ENCODE measurements at regions not wholly inside any gene's neighbourhood (a gene's known extent, or its start where the extent isn't known, plus 50 kb on each side); places are given as distances from the start of the nearest gene placed in this dataset.

DNA sequence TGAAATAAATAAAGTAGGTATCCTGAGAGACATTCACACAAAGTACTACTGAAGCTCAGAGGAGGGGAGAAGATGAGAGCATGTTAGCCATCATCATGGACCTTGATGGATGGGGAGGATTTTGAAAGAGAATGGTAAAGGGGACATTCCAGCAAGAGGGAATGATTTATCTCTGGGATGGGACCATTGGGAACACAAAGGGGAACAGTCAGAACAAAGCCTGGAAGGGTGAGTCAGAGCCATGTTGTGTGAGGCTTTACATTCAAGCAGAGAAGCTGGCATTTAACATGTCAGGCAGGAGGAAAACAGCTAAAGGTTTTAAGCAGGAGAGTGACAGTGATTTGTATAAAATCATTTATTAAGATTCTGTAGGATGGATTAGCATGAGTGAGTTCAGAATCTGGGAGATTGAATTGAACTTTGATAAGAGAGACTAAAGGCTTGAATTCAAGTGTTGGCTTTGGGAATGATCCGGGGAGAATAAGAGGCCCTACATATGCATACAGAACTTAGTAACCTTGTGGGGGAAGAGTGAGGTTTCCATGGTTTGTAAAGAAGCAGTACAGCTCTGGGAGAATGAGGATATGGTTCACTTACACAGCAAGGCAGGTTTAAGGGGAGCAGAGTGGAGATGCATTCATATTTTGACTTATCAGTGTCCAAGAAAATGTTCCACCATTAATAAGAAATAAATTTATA, 174.4 kb downstream of the SYT10 start:
- ChIA-PET POLR2A (no interaction called here), CTCF (ENCODE audit: low intra/inter-chr PET ratio, low total read pairs) (no interaction called here)
- Histone ChIP-seq H3K27ac (ENCODE audit: extremely low read length, insufficient read depth, low read length) (no peak overlapping the region), H3K4me2 (ENCODE audit: low read depth, low read length) (no peak overlapping the region), H4K20me1 (ENCODE audit: insufficient read depth, low read length) (no peaks in the 10 kb centered on the region), H3K4me1 (ENCODE audit: insufficient read depth, low read length) (no peaks in the 10 kb centered on the region), H3K27me3 (ENCODE audit: control insufficient read depth in 1 of 2, insufficient read depth in 2 of 2, low read length in 2 of 2) (no peaks in the 10 kb centered on the region), H2AFZ (ENCODE audit: low read length) (no peak overlapping the region), H3K36me3 (replicated peaks in 1 of 2; ENCODE audit: control insufficient read depth in 1 of 2, insufficient read depth in 2 of 2, low read length in 2 of 2) (no peaks in the 10 kb centered on the region), H3K79me2 (ENCODE audit: insufficient read depth, low read length) (no peaks in the 10 kb centered on the region), H3K9me3 (ENCODE audit: low read length) (no peaks in the 10 kb centered on the region), H3K4me3 (replicated peaks in 1 of 3; ENCODE audit: insufficient read depth in 1 of 3, low read depth in 2 of 3, low read length in 3 of 3) (no peak overlapping the region), H3K9ac (ENCODE audit: insufficient read depth, low read depth, low read length) (no peak overlapping the region)
- DNase-seq (ENCODE audit: low spot score) (no peak), FAIRE-seq (no peak), ATAC-seq (no peak)
- intact Hi-C loops (cut with micrococcal nuclease; ENCODE audit: unreplicated experiment) (no loop called here), in situ Hi-C loops (cut with HindIII; ENCODE audit: extremely low pct_ligation_motif_present, low pct_unique_long_range_greater_than_20kb) (no loop called here)
- BruUV-seq (replicated peaks): no TSS peak
- no peak for TF ChIP-seq ZNF124 (CRISPR knock-in tag; IDR thresholded peaks at IDR 0.05)
- TF ChIP-seq ZNF777 (CRISPR knock-in tag; IDR thresholded peaks at IDR 0.05): no peak
- TF ChIP-seq, protein P1, sequence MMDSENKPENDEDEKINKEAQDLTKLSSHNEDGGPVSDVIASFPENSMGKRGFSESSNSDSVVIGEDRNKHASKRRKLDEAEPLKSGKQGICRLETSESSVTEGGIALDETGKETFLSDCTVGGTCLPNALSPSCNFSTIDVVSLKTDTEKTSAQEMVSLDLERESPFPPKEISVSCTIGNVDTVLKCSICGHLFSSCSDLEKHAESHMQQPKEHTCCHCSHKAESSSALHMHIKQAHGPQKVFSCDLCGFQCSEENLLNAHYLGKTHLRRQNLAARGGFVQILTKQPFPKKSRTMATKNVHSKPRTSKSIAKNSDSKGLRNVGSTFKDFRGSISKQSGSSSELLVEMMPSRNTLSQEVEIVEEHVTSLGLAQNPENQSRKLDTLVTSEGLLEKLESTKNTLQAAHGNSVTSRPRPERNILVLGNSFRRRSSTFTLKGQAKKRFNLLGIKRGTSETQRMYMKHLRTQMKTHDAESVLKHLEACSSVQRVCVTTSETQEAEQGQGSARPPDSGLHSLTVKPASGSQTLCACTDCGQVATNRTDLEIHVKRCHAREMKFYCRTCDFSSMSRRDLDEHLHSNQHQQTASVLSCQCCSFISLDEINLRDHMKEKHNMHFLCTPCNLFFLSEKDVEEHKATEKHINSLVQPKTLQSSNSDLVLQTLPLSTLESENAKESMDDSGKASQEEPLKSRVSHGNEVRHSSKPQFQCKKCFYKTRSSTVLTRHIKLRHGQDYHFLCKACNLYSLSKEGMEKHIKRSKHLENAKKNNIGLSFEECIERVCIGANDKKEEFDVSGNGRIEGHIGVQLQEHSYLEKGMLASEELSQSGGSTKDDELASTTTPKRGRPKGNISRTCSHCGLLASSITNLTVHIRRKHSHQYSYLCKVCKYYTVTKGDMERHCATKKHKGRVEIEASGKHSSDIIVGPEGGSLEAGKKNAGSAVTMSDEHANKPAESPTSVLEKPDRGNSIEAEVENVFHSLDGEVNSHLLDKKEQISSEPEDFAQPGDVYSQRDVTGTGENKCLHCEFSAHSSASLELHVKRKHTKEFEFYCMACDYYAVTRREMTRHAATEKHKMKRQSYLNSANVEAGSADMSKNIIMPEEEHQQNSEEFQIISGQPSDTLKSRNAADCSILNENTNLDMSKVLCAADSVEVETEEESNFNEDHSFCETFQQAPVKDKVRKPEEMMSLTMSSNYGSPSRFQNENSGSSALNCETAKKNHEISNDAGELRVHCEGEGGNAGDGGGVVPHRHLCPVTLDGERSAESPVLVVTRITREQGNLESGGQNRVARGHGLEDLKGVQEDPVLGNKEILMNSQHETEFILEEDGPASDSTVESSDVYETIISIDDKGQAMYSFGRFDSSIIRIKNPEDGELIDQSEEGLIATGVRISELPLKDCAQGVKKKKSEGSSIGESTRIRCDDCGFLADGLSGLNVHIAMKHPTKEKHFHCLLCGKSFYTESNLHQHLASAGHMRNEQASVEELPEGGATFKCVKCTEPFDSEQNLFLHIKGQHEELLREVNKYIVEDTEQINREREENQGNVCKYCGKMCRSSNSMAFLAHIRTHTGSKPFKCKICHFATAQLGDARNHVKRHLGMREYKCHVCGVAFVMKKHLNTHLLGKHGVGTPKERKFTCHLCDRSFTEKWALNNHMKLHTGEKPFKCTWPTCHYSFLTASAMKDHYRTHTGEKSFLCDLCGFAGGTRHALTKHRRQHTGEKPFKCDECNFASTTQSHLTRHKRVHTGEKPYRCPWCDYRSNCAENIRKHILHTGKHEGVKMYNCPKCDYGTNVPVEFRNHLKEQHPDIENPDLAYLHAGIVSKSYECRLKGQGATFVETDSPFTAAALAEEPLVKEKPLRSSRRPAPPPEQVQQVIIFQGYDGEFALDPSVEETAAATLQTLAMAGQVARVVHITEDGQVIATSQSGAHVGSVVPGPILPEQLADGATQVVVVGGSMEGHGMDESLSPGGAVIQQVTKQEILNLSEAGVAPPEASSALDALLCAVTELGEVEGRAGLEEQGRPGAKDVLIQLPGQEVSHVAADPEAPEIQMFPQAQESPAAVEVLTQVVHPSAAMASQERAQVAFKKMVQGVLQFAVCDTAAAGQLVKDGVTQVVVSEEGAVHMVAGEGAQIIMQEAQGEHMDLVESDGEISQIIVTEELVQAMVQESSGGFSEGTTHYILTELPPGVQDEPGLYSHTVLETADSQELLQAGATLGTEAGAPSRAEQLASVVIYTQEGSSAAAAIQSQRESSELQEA (CRISPR knock-in tag; IDR thresholded peaks at IDR 0.05; ENCODE audit: not compliant biosample characterization): no peak
- no peak for TF ChIP-seq PAF1 (CRISPR knock-in tag; IDR thresholded peaks at IDR 0.05)
- TF ChIP-seq ZNF547 (CRISPR knock-in tag; IDR thresholded peaks at IDR 0.05): no peak
- no peak for TF ChIP-seq BORCS8-MEF2B (CRISPR knock-in tag; IDR thresholded peaks at IDR 0.05)
- no peak for TF ChIP-seq RXRB (CRISPR knock-in tag; IDR thresholded peaks at IDR 0.05; ENCODE audit: borderline replicate concordance)
- TF ChIP-seq DNMT1 (CRISPR knock-in tag; IDR thresholded peaks at IDR 0.05): no peak
- no peak for TF ChIP-seq BRCA1 (CRISPR knock-in tag; IDR thresholded peaks at IDR 0.05)
- TF ChIP-seq ZNF577 (CRISPR knock-in tag; IDR thresholded peaks at IDR 0.05; ENCODE audit: borderline replicate concordance, low read depth): no peak
- TF ChIP-seq, protein P2, sequence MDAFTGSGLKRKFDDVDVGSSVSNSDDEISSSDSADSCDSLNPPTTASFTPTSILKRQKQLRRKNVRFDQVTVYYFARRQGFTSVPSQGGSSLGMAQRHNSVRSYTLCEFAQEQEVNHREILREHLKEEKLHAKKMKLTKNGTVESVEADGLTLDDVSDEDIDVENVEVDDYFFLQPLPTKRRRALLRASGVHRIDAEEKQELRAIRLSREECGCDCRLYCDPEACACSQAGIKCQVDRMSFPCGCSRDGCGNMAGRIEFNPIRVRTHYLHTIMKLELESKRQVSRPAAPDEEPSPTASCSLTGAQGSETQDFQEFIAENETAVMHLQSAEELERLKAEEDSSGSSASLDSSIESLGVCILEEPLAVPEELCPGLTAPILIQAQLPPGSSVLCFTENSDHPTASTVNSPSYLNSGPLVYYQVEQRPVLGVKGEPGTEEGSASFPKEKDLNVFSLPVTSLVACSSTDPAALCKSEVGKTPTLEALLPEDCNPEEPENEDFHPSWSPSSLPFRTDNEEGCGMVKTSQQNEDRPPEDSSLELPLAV (CRISPR knock-in tag; conservative IDR thresholded peaks at IDR 0.05; ENCODE audit: low read depth): no peak
- WGBS (ENCODE audit: low lambda C conversion rate): 0% methylated on average over 1 of the region's 1 CpG
